Panc1 (cell line): ENCODE measurements at regions not wholly inside any gene's neighbourhood (a gene's known extent, or its start where the extent isn't known, plus 50 kb on each side); places are given as distances from the start of the nearest gene placed in this dataset.

Experiments
- ATAC-seq: fragments of 200-7000 bp; cut with Tn5 transposase; 2 replicates; pipeline ENCODE4 v1.9.1; 2020; ENCODE audit warnings: mild to moderate bottlenecking, moderate library complexity
- BruUV-seq: library from RNA; stranded (reverse); fragments of 400-500 nt; replicated peaks from 2 replicates; lab custom pipeline; 2021; lab: Mats Ljungman, UMichigan
- CTCF ChIA-PET: fragments of 300-600 bp; sonication (Branson Sonifier 250); formaldehyde crosslinking; loops from one replicate; lab custom pipeline; 2022; ENCODE audit warnings: antibody characterized with exemption; lab: Charles Lee
- POLR2A ChIA-PET: fragments of 300-600 bp; sonication (Branson Sonifier 250); formaldehyde crosslinking; loops from one replicate; lab custom pipeline; 2022; ENCODE audit warnings: antibody characterized with exemption; lab: Charles Lee
- DNase-seq: peaks from one replicate; pipeline ENCODE4 v3.0.0-alpha.2; 2010; ENCODE audit warnings: low read depth, low spot score
- H3K27ac ChIP-seq: 2 replicates; pipeline ENCODE4 v1.5.1; 2011; ENCODE audit warnings: mild to moderate bottlenecking, low read length, inconsistent platforms
- H3K27me3 ChIP-seq: fragments of 200-500 bp; sonication (Bioruptor generic); 2 replicates; pipeline ENCODE4 v1.6.0; 2014; ENCODE audit warnings: low read length, inconsistent platforms; ENCODE audit not compliant: control insufficient read depth, insufficient read depth
- H3K36me3 ChIP-seq: fragments of 200-500 bp; sonication (Bioruptor generic); 2 replicates; pipeline ENCODE4 v1.5.1; 2014; ENCODE audit warnings: inconsistent platforms, mild to moderate bottlenecking, low read length, moderate library complexity; ENCODE audit not compliant: control insufficient read depth, insufficient read depth
- H3K4me1 ChIP-seq: 2 replicates; pipeline ENCODE4 v1.5.1; 2011; ENCODE audit warnings: inconsistent platforms, mild to moderate bottlenecking, low read length, moderate library complexity; ENCODE audit not compliant: control insufficient read depth, insufficient read depth
- H3K4me3 ChIP-seq, 2 experiments: 2 replicates each; pipeline ENCODE4 v1.5.1; 2011 to 2012; ENCODE audit warnings: low read depth in 2 of 2, low read length in 2 of 2, mild to moderate bottlenecking in 2 of 2, inconsistent platforms in 1 of 2, moderate library complexity in 1 of 2
- H3K9me3 ChIP-seq: fragments of 200-500 bp; sonication (Bioruptor generic); 2 replicates; pipeline ENCODE4 v1.5.1; 2014; ENCODE audit warnings: low read depth, mild to moderate bottlenecking, inconsistent platforms, low read length, moderate library complexity; ENCODE audit not compliant: control insufficient read depth, insufficient read depth
- CTCF ChIP-seq: fragments of 450-650 bp; IDR thresholded peaks from 2 replicates; pipeline ENCODE4 v1.5.1; 2017; ENCODE audit warnings: mild to moderate bottlenecking
- POLR2AphosphoS5 ChIP-seq: IDR thresholded peaks from 2 replicates; pipeline ENCODE4 v1.6.1; 2012; ENCODE audit warnings: mild to moderate bottlenecking, low read depth, low read length, moderate library complexity
- SIN3A ChIP-seq: IDR thresholded peaks from 2 replicates; pipeline ENCODE4 v1.6.1; 2012; ENCODE audit warnings: low read depth, mild to moderate bottlenecking, low read length, moderate library complexity, borderline replicate concordance; ENCODE audit not compliant: insufficient read depth
- TCF7L2 ChIP-seq: IDR thresholded peaks from 2 replicates; pipeline ENCODE4 v1.6.1; 2011; ENCODE audit warnings: mild to moderate bottlenecking, low read depth, low read length, inconsistent platforms
- in situ Hi-C: cut with HindIII; loops from 2 replicates; pipeline ENCODE4 v1.10.0; 2016; ENCODE audit warnings: low sequenced_read_pairs, low pct_unique_long_range_greater_than_20kb
- intact Hi-C: fragments of 100-400 bp; cut with micrococcal nuclease; formaldehyde crosslinking; loops from one replicate; pipeline ENCODE4 v1.10.0; 2022; ENCODE audit not compliant: unreplicated experiment
- TF ChIP-seq, protein P1 (sequence below), 2 experiments: IDR thresholded peaks; 2 replicates each; pipeline ENCODE4 v1.6.1; 2011 to 2012; ENCODE audit warnings: low read depth in 2 of 2, control low read depth in 1 of 2, low read length in 1 of 2, mild to moderate bottlenecking in 1 of 2, moderate library complexity in 1 of 2; ENCODE audit not compliant: insufficient read depth in 1 of 2

DNA sequence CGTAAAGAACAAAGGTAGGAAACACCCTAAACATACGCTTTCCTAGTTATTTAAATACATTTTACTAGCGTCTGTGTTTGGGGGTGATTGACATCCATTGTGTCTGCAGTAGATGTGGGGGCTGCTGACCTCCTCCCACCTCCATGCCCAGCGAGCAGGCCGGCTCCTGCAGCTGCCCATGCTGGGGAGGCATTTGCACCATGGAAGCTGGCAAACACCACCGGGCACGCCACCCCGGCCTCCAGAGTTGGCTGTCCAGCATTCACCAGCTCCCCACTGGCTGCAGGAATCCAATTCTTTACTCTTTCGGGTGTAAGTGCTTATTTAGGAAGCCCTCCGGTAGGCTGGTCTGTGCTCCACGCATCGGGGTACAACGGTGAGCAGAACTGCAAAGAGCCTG lies 115.4 kb upstream of the USP29 start:
- in situ Hi-C loops (no loop called here), intact Hi-C loops (no loop called here)
- Histone ChIP-seq H3K27me3 (no peaks in the 10 kb centered on the region), H3K9me3 (no peaks in the 10 kb centered on the region), H3K27ac (no peak overlapping the region), H3K4me1 (no peaks in the 10 kb centered on the region), H3K4me3 (no peak overlapping the region), H3K36me3 (no peaks in the 10 kb centered on the region)
- ATAC-seq (no peak), DNase-seq (no peak)
- no TSS peak for BruUV-seq
- CTCF ChIA-PET = no interaction called here
- TF ChIP-seq, protein P1, sequence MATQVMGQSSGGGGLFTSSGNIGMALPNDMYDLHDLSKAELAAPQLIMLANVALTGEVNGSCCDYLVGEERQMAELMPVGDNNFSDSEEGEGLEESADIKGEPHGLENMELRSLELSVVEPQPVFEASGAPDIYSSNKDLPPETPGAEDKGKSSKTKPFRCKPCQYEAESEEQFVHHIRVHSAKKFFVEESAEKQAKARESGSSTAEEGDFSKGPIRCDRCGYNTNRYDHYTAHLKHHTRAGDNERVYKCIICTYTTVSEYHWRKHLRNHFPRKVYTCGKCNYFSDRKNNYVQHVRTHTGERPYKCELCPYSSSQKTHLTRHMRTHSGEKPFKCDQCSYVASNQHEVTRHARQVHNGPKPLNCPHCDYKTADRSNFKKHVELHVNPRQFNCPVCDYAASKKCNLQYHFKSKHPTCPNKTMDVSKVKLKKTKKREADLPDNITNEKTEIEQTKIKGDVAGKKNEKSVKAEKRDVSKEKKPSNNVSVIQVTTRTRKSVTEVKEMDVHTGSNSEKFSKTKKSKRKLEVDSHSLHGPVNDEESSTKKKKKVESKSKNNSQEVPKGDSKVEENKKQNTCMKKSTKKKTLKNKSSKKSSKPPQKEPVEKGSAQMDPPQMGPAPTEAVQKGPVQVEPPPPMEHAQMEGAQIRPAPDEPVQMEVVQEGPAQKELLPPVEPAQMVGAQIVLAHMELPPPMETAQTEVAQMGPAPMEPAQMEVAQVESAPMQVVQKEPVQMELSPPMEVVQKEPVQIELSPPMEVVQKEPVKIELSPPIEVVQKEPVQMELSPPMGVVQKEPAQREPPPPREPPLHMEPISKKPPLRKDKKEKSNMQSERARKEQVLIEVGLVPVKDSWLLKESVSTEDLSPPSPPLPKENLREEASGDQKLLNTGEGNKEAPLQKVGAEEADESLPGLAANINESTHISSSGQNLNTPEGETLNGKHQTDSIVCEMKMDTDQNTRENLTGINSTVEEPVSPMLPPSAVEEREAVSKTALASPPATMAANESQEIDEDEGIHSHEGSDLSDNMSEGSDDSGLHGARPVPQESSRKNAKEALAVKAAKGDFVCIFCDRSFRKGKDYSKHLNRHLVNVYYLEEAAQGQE (IDR thresholded peaks at IDR 0.05; ENCODE audit: insufficient read depth in 1 of 2, low read depth in 2 of 2, low read length in 1 of 2) = no peak
- TF ChIP-seq CTCF (no peak), POLR2AphosphoS5 (no peak), TCF7L2 (no peak), SIN3A (no peak)
- POLR2A ChIA-PET = interaction anchor here (0.7 kb wide), 1 partner anchor 119 kb away, joined by 11 read pairs; no protein-coding TSS in a partner anchor

- intact Hi-C loops (no loop called here), in situ Hi-C loops (no loop called here)
- ATAC-seq = no peak
- Histone ChIP-seq H3K4me3 (no peak overlapping the region), H3K4me1 (no peaks in the 10 kb centered on the region), H3K36me3 (no peaks in the 10 kb centered on the region), H3K27me3 (no peaks in the 10 kb centered on the region), H3K9me3 (no peaks in the 10 kb centered on the region), H3K27ac (no peak overlapping the region)
- ChIA-PET CTCF (no interaction called here), POLR2A (no interaction called here)
- DNase-seq = no peak
- no peak for TF ChIP-seq CTCF
- TF ChIP-seq, protein P1 (IDR thresholded peaks at IDR 0.05; ENCODE audit: insufficient read depth in 1 of 2, low read depth in 2 of 2, low read length in 1 of 2) = no peak
- no peak for TF ChIP-seq TCF7L2
- no peak for TF ChIP-seq SIN3A
- no peak for TF ChIP-seq POLR2AphosphoS5
- BruUV-seq = no TSS peak
Measured at GRCh38 chr19:57008432-57008831, 111.4 kb upstream of the USP29 start.
